Psoas muscle (tissue), 7 donors: ENCODE measurements at regions not wholly inside any gene's neighbourhood (a gene's known extent, or its start where the extent isn't known, plus 50 kb on each side); places are given as distances from the start of the nearest gene placed in this dataset.
"Not testable (repeated sequence)": the region's sequence is repeated elsewhere in the genome, so short reads cannot be mapped to it uniquely, and the experiment has no call there.

ENCODE experiments used
- ATAC-seq, 4 donors: fragments of 200-7000 bp; cut with Tn5 transposase; one replicate each; pipeline ENCODE4 v1.9.1; 2020; ENCODE audit warnings: moderate library complexity in 3 of 4, mild to moderate bottlenecking in 2 of 4
- DNase-seq, 2 donors: peaks; one replicate each; pipeline ENCODE4 v3.0.0-alpha.2; 2020
- H3K27ac ChIP-seq: fragments of 200-600 bp; one replicate; pipeline ENCODE4 v1.8.0; 2022
- H3K27me3 ChIP-seq, 3 donors: fragments of 200-600 bp in 1 of 3; one replicate each; pipeline versions ENCODE4 v1.6.1 to v1.8.0; 2013 to 2022; ENCODE audit warnings: low read length in 2 of 3, mild to moderate bottlenecking in 2 of 3, moderate library complexity in 1 of 3; ENCODE audit not compliant: insufficient read depth in 3 of 3
- H3K36me3 ChIP-seq, 2 donors: fragments of 200-600 bp in 1 of 2; one replicate each; pipeline versions ENCODE4 v1.6.1 to v1.8.0; 2013 to 2022; ENCODE audit warnings: low read depth in 1 of 2, mild to moderate bottlenecking in 1 of 2, moderate library complexity in 1 of 2; ENCODE audit not compliant: insufficient read depth in 1 of 2
- H3K4me1 ChIP-seq: fragments of 200-600 bp; one replicate; pipeline ENCODE4 v1.8.0; 2022
- H3K4me3 ChIP-seq: fragments of 200-600 bp; one replicate; pipeline ENCODE4 v1.8.0; 2022; ENCODE audit warnings: mild to moderate bottlenecking
- H3K9me3 ChIP-seq: fragments of 200-600 bp; one replicate; pipeline ENCODE4 v1.8.0; 2022
- CTCF ChIP-seq: fragments of 200-600 bp; IDR thresholded peaks from one replicate; pipeline ENCODE4 v1.8.0; 2022; ENCODE audit warnings: antibody characterized with exemption
- WGBS, 3 donors: extraction: QIAGEN DNeasy Blood & Tissue Kit; methylation state at CpG; one replicate each; pipeline versions ENCODE4 v1.1.6 to v1.1.7; 2013; 5-methylcytosine and 5-hydroxymethylcytosine counted together
- intact Hi-C, 2 donors: fragments of 100-400 bp; cut with DNase I; formaldehyde crosslinking; loops; one replicate each; pipeline versions ENCODE4 v1.11.0 to v1.14.2; 2022
- donor health status: healthy with polysubstance abuse.
- donor health status: DM: no; HTN: no; CAD: no; lungs with moderate emphysema.
- donor health status: Bipolar disorder and iron deficiency.
- donor health status: healthy.
- donor health status: DM: yes; HTN: yes; CAD: no.
- donor health status: DM: no; HTN: no; CAD: no.
- donor health status: DM: yes; HTN: yes; CAD: no.

GRCh38 chr11:122592641-122593040 is 62.9 kb upstream of the UBASH3B start:
- WGBS, 3 donors, result 72 to 78% (median 75%) methylated on average over 6 of the region's 6 CpGs
- no peaks in the 10 kb centered on the region for H3K4me1 ChIP-seq
- H3K9me3 ChIP-seq, result no peaks in the 10 kb centered on the region
- H3K27ac ChIP-seq, result no peak overlapping the region
- no peak overlapping the region for H3K4me3 ChIP-seq
- intact Hi-C loops, result no loop called here
- H3K36me3 ChIP-seq, result no peaks in the 10 kb centered on the region
- no peak for TF ChIP-seq CTCF
- H3K27me3 ChIP-seq, result peaks cover 0 to 2% (median 0%) of the 10 kb centered on the region in 3 donors
- no peak for DNase-seq
- ATAC-seq, result no peak

GRCh38 chr11:122584670-122585069 is 70.9 kb upstream of the UBASH3B start:
- DNase-seq (no peak), ATAC-seq (no peak)
- Histone ChIP-seq H3K9me3 (no peaks in the 10 kb centered on the region), H3K4me1 (no peaks in the 10 kb centered on the region), H3K27ac (no peak overlapping the region), H3K27me3 (no peaks in the 10 kb centered on the region), H3K36me3 (no peaks in the 10 kb centered on the region), H3K4me3 (no peak overlapping the region)
- WGBS, 3 donors, result 69 to 82% (median 81%) methylated on average over 8 of the region's 8 CpGs
- no peak for TF ChIP-seq CTCF
- intact Hi-C loops, result loop anchor here in 1 of 2 donors (10.0 kb wide), 1 partner anchor 190 kb away; no protein-coding TSS in a partner anchor

GRCh38 chr11:122580071-122580470 is 75.5 kb upstream of the UBASH3B start:
- H3K27ac ChIP-seq, H3K27me3 ChIP-seq, H3K9me3 ChIP-seq, ATAC-seq, DNase-seq, H3K4me1 ChIP-seq, H3K36me3 ChIP-seq, H3K4me3 ChIP-seq: not testable (repeated sequence)
- 57 to 65% (median 61%) methylated on average over 13 of the region's 13 CpGs for WGBS, 3 donors
- intact Hi-C loops, result loop anchor here (2.0 to 10.0 kb wide), 3 partner anchors 195 to 273 kb away; no protein-coding TSS in a partner anchor

GRCh38 chr11:122578171-122578825 is 77.2 kb upstream of the UBASH3B start:
- 76 to 78% (median 77%) methylated on average over 3 of the region's 3 CpGs for WGBS, 3 donors
- no peaks in the 10 kb centered on the region for H3K27me3 ChIP-seq
- no peak overlapping the region for H3K4me3 ChIP-seq
- DNase-seq (no peak), ATAC-seq (no peak)
- no peaks in the 10 kb centered on the region for H3K9me3 ChIP-seq
- no peaks in the 10 kb centered on the region for H3K36me3 ChIP-seq
- TF ChIP-seq CTCF, result no peak
- H3K27ac ChIP-seq, result no peak overlapping the region
- intact Hi-C loops, result no loop called here
- no peaks in the 10 kb centered on the region for H3K4me1 ChIP-seq

GRCh38 chr11:122572592-122572991 is 82.9 kb upstream of the UBASH3B start:
- H3K36me3 ChIP-seq, result no peaks in the 10 kb centered on the region
- H3K9me3 ChIP-seq, result no peaks in the 10 kb centered on the region
- TF ChIP-seq CTCF, result no peak
- WGBS, 3 donors, result 82 to 92% (median 92%) methylated on average over 3 of the region's 3 CpGs
- no peaks in the 10 kb centered on the region for H3K27me3 ChIP-seq
- DNase-seq (no peak), ATAC-seq (no peak)
- H3K27ac ChIP-seq, result no peak overlapping the region
- no peaks in the 10 kb centered on the region for H3K4me1 ChIP-seq
- intact Hi-C loops, result no loop called here
- H3K4me3 ChIP-seq, result no peak overlapping the region
